ENCODE measurements at regions not wholly inside any gene's neighbourhood (a gene's known extent, or its start where the extent isn't known, plus 50 kb on each side); places are given as distances from the start of the nearest gene placed in this dataset.

DNA sequence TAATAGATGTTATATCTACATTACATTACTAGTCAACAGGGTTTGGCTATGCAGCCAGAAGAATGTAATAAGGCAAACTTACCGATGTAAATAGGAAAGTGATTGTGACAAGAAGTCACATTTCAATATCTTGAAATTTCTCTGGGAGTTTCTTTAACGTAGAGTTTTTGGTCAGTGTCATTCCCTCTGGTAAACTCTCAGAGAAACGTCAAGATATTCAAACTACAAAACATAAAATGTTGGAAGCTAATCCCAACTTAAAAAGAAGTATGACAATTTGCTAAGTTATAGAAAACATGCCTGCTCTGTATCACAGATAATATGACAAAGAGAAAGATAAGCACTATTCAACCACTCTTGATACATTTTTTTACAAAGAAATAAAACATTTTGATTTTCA is 111.2 kb upstream of the PRICKLE2 start:
- ChIA-PET CTCF (no interaction called here), POLR2A (no interaction called here)
- DNase-seq, result no peak
- Mint-ChIP-seq H3K27me3 (no peaks in the 10 kb centered on the region), H3K4me3 (no peak overlapping the region), H3K27ac (no peak overlapping the region), H3K36me3 (ENCODE audit: low read depth) (no peaks in the 10 kb centered on the region), H3K4me1 (ENCODE audit: low read depth) (no peaks in the 10 kb centered on the region), H3K9me3 (no peaks in the 10 kb centered on the region)
- intact Hi-C loops (cut with micrococcal nuclease), result no loop called here
- ATAC-seq, result no peak
- TF ChIP-seq, protein P1, sequence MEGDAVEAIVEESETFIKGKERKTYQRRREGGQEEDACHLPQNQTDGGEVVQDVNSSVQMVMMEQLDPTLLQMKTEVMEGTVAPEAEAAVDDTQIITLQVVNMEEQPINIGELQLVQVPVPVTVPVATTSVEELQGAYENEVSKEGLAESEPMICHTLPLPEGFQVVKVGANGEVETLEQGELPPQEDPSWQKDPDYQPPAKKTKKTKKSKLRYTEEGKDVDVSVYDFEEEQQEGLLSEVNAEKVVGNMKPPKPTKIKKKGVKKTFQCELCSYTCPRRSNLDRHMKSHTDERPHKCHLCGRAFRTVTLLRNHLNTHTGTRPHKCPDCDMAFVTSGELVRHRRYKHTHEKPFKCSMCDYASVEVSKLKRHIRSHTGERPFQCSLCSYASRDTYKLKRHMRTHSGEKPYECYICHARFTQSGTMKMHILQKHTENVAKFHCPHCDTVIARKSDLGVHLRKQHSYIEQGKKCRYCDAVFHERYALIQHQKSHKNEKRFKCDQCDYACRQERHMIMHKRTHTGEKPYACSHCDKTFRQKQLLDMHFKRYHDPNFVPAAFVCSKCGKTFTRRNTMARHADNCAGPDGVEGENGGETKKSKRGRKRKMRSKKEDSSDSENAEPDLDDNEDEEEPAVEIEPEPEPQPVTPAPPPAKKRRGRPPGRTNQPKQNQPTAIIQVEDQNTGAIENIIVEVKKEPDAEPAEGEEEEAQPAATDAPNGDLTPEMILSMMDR (IDR thresholded peaks at IDR 0.05), result no peak

GRCh38 chr3:64332459-64333350 is 107.4 kb upstream of the PRICKLE2 start:
- no peak overlapping the region for H3K4me3 Mint-ChIP-seq
- CTCF ChIA-PET, result no interaction called here

DNA sequence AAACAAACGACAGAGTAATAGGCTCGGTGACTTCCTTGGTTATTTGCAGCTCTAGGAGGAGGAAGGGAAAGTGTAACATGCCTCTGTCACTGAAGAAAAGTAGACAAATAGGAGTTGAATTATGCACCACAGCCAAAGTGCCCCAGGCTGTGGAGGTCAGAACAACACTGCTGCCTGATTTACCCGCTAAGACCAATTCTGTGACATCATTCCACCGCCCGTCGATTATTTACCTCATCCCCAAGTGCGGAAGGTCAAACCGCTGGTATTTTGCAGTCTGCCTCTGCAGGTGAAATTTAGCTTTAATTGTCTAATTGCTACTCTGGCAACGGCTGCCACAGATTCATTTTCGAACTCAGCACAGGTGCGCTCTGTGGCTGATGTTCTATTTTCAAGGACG is 106.3 kb upstream of the PRICKLE2 start:
- intact Hi-C loops (cut with micrococcal nuclease), result no loop called here
- no peak for ATAC-seq
- DNase-seq, result no peak
- POLR2A ChIA-PET, result no interaction called here
- no peak overlapping the region for H3K27ac Mint-ChIP-seq
- no peaks in the 10 kb centered on the region for H3K9me3 Mint-ChIP-seq
- H3K4me1 Mint-ChIP-seq (ENCODE audit: low read depth), result no peaks in the 10 kb centered on the region
- no peaks in the 10 kb centered on the region for H3K27me3 Mint-ChIP-seq
- TF ChIP-seq, protein P1 (IDR thresholded peaks at IDR 0.05), result no peak
- CTCF ChIA-PET, result no interaction called here
- no peaks in the 10 kb centered on the region for H3K36me3 Mint-ChIP-seq (ENCODE audit: low read depth)
- no peak overlapping the region for H3K4me3 Mint-ChIP-seq

More at GRCh38 chr3:64332459-64333350, 107.4 kb upstream of the PRICKLE2 start:
- Mint-ChIP-seq H3K4me1 (ENCODE audit: low read depth) (no peaks in the 10 kb centered on the region), H3K36me3 (ENCODE audit: low read depth) (no peaks in the 10 kb centered on the region), H3K27me3 (no peaks in the 10 kb centered on the region), H3K9me3 (no peaks in the 10 kb centered on the region), H3K27ac (no peak overlapping the region)
- no peak for DNase-seq
- no peak for ATAC-seq
- intact Hi-C loops (cut with micrococcal nuclease), result no loop called here
- POLR2A ChIA-PET, result no interaction called here
- TF ChIP-seq, protein P1 (IDR thresholded peaks at IDR 0.05), result no peak

- ATAC-seq, result no peak
- no peaks in the 10 kb centered on the region for H3K36me3 Mint-ChIP-seq (ENCODE audit: low read depth)
- H3K9me3 Mint-ChIP-seq, result no peaks in the 10 kb centered on the region
- POLR2A ChIA-PET, result no interaction called here
- CTCF ChIA-PET, result no interaction called here
- TF ChIP-seq, protein P1 (IDR thresholded peaks at IDR 0.05), result no peak
- DNase-seq, result no peak
- no peaks in the 10 kb centered on the region for H3K27me3 Mint-ChIP-seq
- no peak overlapping the region for H3K4me3 Mint-ChIP-seq
- H3K27ac Mint-ChIP-seq, result no peak overlapping the region
- intact Hi-C loops (cut with micrococcal nuclease), result no loop called here
- no peaks in the 10 kb centered on the region for H3K4me1 Mint-ChIP-seq (ENCODE audit: low read depth)
These were observed 103.8 kb upstream of the PRICKLE2 start for GRCh38 chr3:64329037-64329436.

GRCh38 chr3:64327100-64327804 is 102.0 kb upstream of the PRICKLE2 start:
- ChIA-PET POLR2A (no interaction called here), CTCF (no interaction called here)
- no peak overlapping the region for H3K4me3 Mint-ChIP-seq
- DNase-seq, result no peak
- H3K27me3 Mint-ChIP-seq, result no peaks in the 10 kb centered on the region
- H3K27ac Mint-ChIP-seq, result no peak overlapping the region
- H3K4me1 Mint-ChIP-seq (ENCODE audit: low read depth), result no peaks in the 10 kb centered on the region
- H3K9me3 Mint-ChIP-seq, result no peaks in the 10 kb centered on the region
- intact Hi-C loops (cut with micrococcal nuclease), result no loop called here
- H3K36me3 Mint-ChIP-seq (ENCODE audit: low read depth), result no peaks in the 10 kb centered on the region
- ATAC-seq, result no peak
- TF ChIP-seq, protein P1 (IDR thresholded peaks at IDR 0.05), result no peak
